CD4-positive, alpha-beta T cell treated with Interferon gamma for 1 hour (primary cell): ENCODE measurements at regions not wholly inside any gene's neighbourhood (a gene's known extent, or its start where the extent isn't known, plus 50 kb on each side); places are given as distances from the start of the nearest gene placed in this dataset.

Experiments used
- DNase-seq: peaks from one replicate; pipeline ENCODE4 v3.0.0-alpha.2; 2020

DNA sequence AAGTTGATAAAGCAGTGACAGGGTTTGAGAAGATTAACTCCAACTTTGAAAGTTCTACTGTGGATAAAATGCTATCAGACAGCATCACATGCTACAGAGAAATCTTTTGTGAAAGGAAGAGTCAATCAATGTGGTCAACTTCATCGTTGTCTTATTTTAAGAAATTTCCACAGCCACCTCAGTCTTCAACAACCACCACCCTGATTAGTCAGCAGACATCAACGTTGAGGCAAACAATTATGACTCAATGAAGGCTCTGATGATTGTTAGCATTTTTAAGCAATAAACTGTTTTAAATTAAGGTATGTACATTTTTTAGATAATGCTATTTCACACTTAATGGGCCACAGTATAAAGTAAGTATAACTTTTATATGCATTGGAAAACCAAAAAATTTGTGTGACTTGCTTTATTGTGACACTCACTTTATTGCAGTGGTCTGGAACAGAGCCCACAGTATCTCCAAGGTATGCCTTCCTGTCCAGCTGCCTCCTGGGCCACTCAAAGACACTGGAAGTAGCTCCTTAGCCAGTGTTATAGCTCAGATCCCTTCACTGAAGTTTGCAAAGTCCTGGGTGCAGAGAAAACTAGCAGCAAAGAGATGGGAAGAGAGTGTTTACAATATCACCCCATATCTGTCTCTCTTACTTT lies 293.1 kb downstream of the ARHGAP12 start:
- no peak for DNase-seq

- no peak for DNase-seq
These were observed 293.6 kb downstream of the ARHGAP12 start for GRCh38 chr10:31635009-31635408.

DNA sequence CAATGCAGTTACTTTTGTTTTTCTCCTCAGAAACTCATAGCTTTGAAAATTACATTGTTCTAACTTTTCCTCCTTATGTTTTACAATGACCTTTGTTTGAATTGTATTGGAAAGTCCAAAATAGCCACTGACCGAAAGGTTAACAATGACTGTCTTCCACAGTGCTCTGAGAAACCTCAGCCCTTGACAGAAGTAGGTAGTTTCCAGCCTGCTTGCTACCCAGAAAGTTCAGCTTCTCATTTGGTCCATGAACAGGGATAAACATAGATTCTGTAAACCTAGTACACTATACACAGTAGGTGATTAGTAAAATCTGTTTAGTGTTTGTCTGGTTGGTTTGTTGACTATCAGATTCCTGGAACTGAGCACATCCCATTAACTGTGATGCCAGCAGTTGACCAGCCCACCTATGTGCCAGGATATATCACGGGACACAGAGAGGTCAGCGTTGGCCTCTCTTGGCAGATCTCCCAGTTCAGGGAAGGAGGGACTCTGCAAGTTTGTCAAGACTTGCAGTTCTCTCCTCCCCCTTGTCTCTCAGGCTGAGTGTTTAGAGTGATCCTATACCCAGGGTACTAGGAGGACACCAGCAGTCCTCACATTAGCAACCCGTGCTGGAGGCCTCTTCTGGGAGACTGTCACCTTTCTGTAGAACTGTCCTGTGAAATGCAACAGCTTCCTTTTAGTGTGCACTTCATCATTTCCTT lies 297.6 kb downstream of the ARHGAP12 start:
- DNase-seq: no peak

- DNase-seq: no peak
These were observed 303.1 kb downstream of the ARHGAP12 start for GRCh38 chr10:31625566-31625965.

DNA sequence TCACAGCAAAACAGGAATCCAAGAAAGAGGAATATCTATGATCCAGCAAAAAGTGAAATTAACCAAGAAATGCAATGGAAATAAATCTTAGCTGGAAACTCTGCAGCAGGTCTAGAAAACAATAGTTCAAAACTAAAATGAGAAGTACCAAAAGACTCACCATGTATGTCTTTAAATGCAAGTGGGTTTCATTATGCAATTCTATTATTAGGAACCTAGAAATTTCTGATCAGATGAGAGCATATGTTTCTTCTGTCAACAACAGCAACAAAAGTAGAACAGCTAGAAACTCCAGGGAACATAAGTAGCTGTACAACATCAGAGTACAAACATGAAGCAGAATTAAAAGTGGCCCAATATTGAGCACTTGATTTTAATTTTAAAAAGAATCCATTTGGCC lies 304.0 kb downstream of the ARHGAP12 start:
- no peak for DNase-seq

DNA sequence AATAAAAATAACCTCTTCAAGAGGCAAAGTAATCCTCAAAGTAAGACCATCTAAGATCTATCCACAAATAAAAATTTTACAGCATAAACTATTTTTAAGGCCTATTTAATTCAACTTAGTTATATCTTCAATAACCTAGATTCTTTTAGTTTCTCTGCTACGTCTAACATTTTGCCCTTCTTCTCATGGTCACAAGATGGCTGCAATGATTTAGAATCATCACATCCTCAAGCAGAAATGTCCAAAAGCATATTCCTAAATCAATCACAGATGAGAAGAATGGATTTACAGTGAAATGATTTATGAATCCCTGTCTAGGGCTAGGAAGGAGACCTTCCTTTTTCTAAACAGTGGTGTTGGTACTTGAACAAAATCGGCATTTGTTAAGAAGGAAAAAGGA lies 304.7 kb downstream of the ARHGAP12 start:
- DNase-seq: no peak

- DNase-seq: no peak
These were observed 304.4 kb downstream of the ZEB1 start for GRCh38 chr10:31623466-31623865.

- no peak for DNase-seq
These were observed 304.0 kb downstream of the ZEB1 start for GRCh38 chr10:31622978-31623377.

GRCh38 chr10:31621733-31622132 lies 302.7 kb downstream of the ZEB1 start:
- no peak for DNase-seq

GRCh38 chr10:31620226-31621151 lies 301.5 kb downstream of the ZEB1 start:
- DNase-seq: no peak

DNA sequence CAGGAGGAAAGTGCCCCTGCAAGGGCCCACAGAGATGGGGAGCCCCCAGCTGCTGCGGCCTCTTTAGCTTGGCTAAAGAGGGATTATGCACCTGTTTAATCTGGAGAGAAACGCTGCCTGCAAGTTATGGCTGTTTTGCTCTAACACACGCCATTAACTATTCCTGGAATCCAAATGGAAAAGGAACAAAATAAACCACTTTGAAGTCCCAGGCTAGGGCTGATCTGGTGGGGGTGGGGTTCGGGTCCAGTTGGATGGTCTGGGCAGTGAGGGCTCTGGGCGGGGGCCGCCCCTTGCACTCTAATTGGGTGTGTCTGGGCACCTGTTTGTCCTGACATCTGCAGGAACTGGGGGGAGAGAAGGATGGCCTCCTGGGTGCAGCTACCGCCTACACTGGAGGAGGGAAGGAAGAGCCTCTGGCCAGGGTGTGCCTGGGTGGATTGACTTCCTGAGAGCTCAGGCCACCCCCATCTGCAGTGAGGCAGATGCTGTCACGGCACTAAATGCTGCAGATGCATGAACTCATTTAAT lies 300.6 kb downstream of the ZEB1 start:
- DNase-seq: no peak

- no peak for DNase-seq
These were observed 299.7 kb downstream of the ZEB1 start for GRCh38 chr10:31618541-31619291.

- no peak for DNase-seq
These were observed 298.7 kb downstream of the ZEB1 start for GRCh38 chr10:31617757-31618156.

- no peak for DNase-seq
These were observed 298.1 kb downstream of the ZEB1 start for GRCh38 chr10:31617133-31617532.

DNA sequence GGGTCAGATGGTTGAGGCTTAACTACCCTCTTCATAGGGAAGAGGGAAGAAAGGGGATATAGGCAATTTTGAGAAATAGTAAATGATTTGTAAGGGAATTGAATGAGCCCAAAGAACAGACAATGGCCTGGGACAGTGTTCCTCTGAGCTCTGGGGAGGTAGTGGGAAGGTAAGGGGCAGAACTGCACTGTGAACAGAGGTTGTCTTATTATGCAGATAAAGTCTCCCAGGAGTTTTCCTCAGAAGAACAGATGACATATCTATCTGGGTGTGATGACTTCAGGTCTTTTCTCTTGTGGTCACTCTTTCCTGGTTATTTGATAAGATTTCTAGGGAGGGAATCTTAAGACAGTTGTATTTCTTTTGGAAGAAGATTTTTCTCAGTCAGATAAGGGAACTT lies 296.1 kb downstream of the ZEB1 start:
- no peak for DNase-seq

GRCh38 chr10:31614611-31615010 lies 295.6 kb downstream of the ZEB1 start:
- no peak for DNase-seq

DNA sequence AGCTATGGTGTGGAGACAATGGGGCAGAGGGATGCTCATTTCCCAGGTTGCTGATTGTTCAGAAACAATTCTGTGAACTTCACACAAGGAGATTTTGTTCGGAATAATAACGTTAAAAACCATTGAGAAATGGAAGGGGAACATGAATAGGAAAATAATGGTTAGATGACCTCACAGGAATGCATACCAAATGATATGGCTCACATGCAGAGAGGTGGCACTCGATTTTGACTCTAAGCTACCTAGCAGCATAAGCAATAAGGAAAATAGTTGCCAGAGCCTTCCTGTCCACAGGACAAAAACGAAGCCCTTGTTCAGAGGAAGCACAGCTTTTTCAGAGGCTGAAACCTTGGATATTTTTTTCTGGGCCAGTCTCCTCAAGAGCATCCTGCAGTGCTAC lies 293.1 kb downstream of the ZEB1 start:
- DNase-seq: no peak

DNA sequence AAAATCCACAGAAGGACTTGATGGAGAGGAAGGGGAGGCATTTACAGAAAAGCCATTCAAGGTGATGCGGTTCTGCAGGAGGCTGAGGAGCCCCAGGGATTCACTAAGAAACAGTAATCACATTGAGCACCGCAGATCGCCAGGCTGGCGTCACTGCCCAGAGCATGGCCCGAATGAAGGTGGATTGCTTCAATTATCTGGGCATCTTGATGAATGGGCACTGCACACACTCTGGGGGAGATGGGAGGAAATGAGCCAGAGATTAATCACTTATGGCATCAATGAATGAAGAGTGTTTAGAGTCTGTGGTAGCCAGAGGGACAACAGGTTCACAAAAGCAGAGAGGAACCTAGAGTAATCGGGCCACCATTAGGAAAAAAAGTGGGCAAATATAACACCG lies 292.1 kb downstream of the ZEB1 start:
- no peak for DNase-seq

DNA sequence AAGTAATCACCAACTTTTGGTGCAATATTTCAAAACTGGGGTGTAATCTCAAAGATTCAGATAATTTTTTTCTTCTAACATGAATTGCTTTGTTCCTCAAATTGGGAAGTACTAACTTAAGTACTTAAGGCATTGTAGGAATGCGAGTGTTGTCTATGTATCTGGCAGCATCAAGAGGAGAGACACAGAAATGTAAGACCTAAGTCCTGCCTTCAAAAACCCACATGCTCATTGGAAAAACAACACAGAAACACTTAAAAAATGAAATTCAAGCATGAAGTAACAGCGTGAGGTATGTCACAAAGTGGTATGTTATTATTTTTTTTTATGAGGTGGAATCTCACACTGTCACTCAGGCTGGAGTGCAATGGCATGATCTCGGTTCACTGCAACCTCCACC lies 288.5 kb downstream of the ZEB1 start:
- no peak for DNase-seq

DNA sequence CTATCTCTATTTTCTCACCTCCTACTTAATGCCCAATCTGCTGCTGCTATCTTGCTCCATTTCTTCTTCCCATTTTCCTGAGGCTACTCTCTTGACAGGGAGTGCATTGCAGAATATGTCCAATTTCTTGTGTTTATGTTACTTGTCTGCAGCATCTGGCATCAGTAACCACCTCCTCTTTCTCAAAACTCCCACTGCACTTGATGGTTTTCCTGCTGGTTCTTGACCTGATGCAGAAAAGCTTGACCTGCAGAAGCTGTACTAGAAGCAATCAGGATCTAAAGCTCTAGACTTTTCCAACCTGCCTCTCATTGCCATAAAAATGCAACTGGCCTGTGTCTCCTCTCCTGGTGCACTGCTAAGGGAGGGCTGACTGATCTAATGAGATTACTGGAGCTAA lies 287.8 kb downstream of the ZEB1 start:
- DNase-seq: no peak

- no peak for DNase-seq
These were observed 287.0 kb downstream of the ZEB1 start for GRCh38 chr10:31605861-31606525.

GRCh38 chr10:31605426-31605825 lies 286.4 kb downstream of the ZEB1 start:
- no peak for DNase-seq
